Osteoblast (primary cell): ENCODE measurements at regions not wholly inside any gene's neighbourhood (a gene's known extent, or its start where the extent isn't known, plus 50 kb on each side); places are given as distances from the start of the nearest gene placed in this dataset.

Experiments used
- DNase-seq: peaks from one replicate; pipeline ENCODE4 v3.0.0; 2011; ENCODE audit warnings: low spot score, mixed read lengths; ENCODE audit not compliant: insufficient read length; ENCODE audit errors: missing footprints
- H2AFZ ChIP-seq: 2 replicates; pipeline ENCODE4 v1.6.0; 2011; ENCODE audit warnings: mild to moderate bottlenecking, low read length
- H3K27ac ChIP-seq: 2 replicates; pipeline ENCODE4 v1.5.1; 2011; ENCODE audit warnings: mild to moderate bottlenecking, low read depth, low read length, moderate library complexity
- H3K27me3 ChIP-seq: 2 replicates; pipeline ENCODE4 v1.6.0; 2012; ENCODE audit warnings: mild to moderate bottlenecking, control low read depth, inconsistent platforms, low read length, moderate library complexity; ENCODE audit not compliant: insufficient read depth
- H3K36me3 ChIP-seq: 2 replicates; pipeline ENCODE4 v1.5.1; 2011; ENCODE audit warnings: mild to moderate bottlenecking, low read length, control low read depth, moderate library complexity; ENCODE audit not compliant: insufficient read depth
- H3K4me1 ChIP-seq: 2 replicates; pipeline ENCODE4 v1.5.1; 2011; ENCODE audit warnings: mild to moderate bottlenecking, low read length, control low read depth, moderate library complexity; ENCODE audit not compliant: insufficient read depth
- H3K4me2 ChIP-seq: 2 replicates; pipeline ENCODE4 v1.6.0; 2011; ENCODE audit warnings: mild to moderate bottlenecking, low read length; ENCODE audit not compliant: insufficient read depth
- H3K4me3 ChIP-seq: fragments of 200-600 bp; sonication (generic); 3 replicates; pipeline ENCODE4 v1.5.1; 2012; ENCODE audit warnings: mild to moderate bottlenecking, low read length, inconsistent platforms; ENCODE audit not compliant: insufficient read depth
- H3K79me2 ChIP-seq: 2 replicates; pipeline ENCODE4 v1.6.0; 2012; ENCODE audit warnings: mild to moderate bottlenecking, low read length, control low read depth, inconsistent platforms; ENCODE audit not compliant: insufficient read depth
- H3K9me3 ChIP-seq: 2 replicates; pipeline ENCODE4 v1.5.1; 2011; ENCODE audit warnings: low read depth, low read length, control low read depth
- H4K20me1 ChIP-seq: 2 replicates; pipeline ENCODE4 v1.6.0; 2012; ENCODE audit warnings: mild to moderate bottlenecking, low read length, control low read depth; ENCODE audit not compliant: insufficient read depth
- TF ChIP-seq, protein P1 (sequence below): IDR thresholded peaks from 2 replicates; pipeline ENCODE4 v1.5.1; 2011; ENCODE audit warnings: mild to moderate bottlenecking, low read depth, low read length, moderate library complexity; ENCODE audit errors: extremely low read depth

DNA sequence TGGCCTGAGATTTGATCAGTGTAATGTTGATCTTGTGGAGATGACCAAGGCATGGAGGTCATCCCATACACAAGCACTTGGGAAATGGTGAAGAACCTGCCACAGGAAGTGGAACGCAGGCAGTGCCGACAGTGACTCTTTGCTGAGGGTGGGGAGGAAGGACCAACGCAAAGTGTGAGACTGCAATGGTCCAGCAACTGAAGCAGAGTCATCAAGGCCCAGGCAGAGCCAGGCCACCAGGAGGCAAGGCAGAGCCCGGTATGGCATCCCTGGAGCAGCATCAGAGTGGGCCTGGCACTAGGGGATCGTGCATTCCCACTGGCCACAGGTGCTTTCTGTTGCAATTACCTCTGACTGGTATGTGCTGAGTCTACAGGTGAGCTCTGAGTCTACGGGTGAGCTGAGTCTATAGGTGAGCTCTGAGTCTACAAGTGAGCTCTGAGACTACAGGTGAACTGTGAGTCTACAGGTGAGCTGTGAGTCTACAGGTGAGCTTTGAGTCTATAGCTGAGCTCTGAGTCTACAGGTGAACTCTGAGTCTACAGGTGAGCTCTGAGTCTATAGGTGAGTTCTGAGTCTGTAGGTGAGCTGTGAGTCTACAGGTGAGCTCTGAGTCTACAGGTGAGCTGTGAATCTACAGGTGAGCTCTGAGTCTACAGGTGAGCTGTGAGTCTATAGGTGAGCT is 132.9 kb downstream of the KLF6 start:
- Histone ChIP-seq H3K4me3 (no peak overlapping the region), H3K79me2 (no peaks in the 10 kb centered on the region), H3K36me3 (no peaks in the 10 kb centered on the region), H3K4me2 (no peak overlapping the region), H3K4me1 (peaks cover 3% of the 10 kb centered on the region), H3K27ac (no peak overlapping the region), H3K9me3 (no peaks in the 10 kb centered on the region), H4K20me1 (no peaks in the 10 kb centered on the region), H3K27me3 (no peaks in the 10 kb centered on the region), H2AFZ (no peak overlapping the region)
- TF ChIP-seq, protein P1, sequence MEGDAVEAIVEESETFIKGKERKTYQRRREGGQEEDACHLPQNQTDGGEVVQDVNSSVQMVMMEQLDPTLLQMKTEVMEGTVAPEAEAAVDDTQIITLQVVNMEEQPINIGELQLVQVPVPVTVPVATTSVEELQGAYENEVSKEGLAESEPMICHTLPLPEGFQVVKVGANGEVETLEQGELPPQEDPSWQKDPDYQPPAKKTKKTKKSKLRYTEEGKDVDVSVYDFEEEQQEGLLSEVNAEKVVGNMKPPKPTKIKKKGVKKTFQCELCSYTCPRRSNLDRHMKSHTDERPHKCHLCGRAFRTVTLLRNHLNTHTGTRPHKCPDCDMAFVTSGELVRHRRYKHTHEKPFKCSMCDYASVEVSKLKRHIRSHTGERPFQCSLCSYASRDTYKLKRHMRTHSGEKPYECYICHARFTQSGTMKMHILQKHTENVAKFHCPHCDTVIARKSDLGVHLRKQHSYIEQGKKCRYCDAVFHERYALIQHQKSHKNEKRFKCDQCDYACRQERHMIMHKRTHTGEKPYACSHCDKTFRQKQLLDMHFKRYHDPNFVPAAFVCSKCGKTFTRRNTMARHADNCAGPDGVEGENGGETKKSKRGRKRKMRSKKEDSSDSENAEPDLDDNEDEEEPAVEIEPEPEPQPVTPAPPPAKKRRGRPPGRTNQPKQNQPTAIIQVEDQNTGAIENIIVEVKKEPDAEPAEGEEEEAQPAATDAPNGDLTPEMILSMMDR, result no peak
- DNase-seq, result peak; percentile 87

DNA sequence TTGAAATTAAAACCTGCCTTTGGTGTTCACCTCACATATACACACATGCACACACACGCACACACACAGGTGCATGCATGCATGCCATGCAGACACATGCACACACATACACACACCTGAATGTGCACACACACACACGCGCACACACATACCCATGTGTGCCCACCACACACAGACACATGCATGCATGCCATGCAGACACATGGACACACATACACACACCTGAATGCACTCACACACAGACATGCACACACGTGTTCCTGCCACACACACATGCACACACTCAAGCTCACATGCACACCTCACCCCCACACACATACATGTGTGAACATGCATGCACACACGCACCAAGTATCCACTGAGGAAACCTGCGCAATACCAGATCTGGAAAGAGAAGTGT is 136.4 kb downstream of the KLF6 start:
- TF ChIP-seq, protein P1, result no peak
- H3K27me3 ChIP-seq, result no peaks in the 10 kb centered on the region
- no peaks in the 10 kb centered on the region for H3K4me1 ChIP-seq
- H3K36me3 ChIP-seq, result no peaks in the 10 kb centered on the region
- H4K20me1 ChIP-seq, result no peaks in the 10 kb centered on the region
- H2AFZ ChIP-seq, result no peak overlapping the region
- H3K27ac ChIP-seq, result no peak overlapping the region
- no peaks in the 10 kb centered on the region for H3K79me2 ChIP-seq
- H3K9me3 ChIP-seq, result no peaks in the 10 kb centered on the region
- no peak for DNase-seq
- no peak overlapping the region for H3K4me2 ChIP-seq
- H3K4me3 ChIP-seq, result no peak overlapping the region

DNA sequence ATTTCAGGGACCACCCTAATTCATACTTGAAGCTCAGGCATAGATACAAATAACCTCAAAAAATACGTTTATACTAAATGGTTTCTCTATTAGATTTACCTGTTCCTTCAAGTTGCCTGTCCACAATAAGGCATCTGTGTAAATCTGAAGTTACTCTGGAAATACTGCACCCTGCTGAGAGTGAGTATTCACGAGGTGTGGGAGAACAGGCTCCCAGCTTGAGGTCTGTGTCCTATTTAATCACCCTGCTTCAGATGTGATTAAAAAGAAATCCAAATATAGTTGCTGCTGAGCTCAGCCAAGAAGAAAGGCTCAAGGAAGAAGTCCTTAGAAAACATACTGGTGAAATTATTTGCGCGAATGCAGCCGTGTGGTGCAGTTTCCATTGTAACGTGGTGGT is 136.8 kb downstream of the KLF6 start:
- no peak overlapping the region for H3K27ac ChIP-seq
- H2AFZ ChIP-seq, result no peak overlapping the region
- H4K20me1 ChIP-seq, result no peaks in the 10 kb centered on the region
- TF ChIP-seq, protein P1, result no peak
- H3K9me3 ChIP-seq, result no peaks in the 10 kb centered on the region
- H3K4me1 ChIP-seq, result no peaks in the 10 kb centered on the region
- no peak for DNase-seq
- no peak overlapping the region for H3K4me3 ChIP-seq
- H3K79me2 ChIP-seq, result no peaks in the 10 kb centered on the region
- H3K27me3 ChIP-seq, result no peaks in the 10 kb centered on the region
- H3K4me2 ChIP-seq, result no peak overlapping the region
- H3K36me3 ChIP-seq, result no peaks in the 10 kb centered on the region

DNA sequence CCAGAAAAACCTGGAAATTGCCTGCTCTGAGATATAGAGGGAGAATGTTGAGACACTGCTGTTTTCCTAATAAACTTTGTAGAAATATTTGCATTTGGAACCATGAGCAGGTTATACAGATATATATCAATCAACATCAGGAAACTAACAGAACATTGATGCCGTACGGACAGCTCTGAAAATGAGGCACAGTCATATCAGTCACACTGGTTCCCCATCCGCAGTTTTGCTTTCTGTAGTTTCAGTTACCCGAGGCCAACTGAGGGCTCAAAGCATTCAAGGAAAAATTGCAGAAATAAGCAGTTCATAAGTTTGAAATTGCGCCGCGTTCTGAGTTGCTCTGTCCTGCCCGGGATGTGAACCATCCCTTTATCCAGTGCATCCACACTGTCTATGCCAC is 137.9 kb downstream of the KLF6 start:
- Histone ChIP-seq H4K20me1 (no peaks in the 10 kb centered on the region), H3K27me3 (no peaks in the 10 kb centered on the region), H3K9me3 (no peaks in the 10 kb centered on the region), H3K79me2 (no peaks in the 10 kb centered on the region), H3K4me3 (no peak overlapping the region), H3K36me3 (no peaks in the 10 kb centered on the region), H2AFZ (no peak overlapping the region), H3K27ac (no peak overlapping the region), H3K4me1 (no peaks in the 10 kb centered on the region), H3K4me2 (no peak overlapping the region)
- DNase-seq, result no peak
- TF ChIP-seq, protein P1, result no peak
